Mesendoderm (in vitro differentiated cells): ENCODE measurements at regions not wholly inside any gene's neighbourhood (a gene's known extent, or its start where the extent isn't known, plus 50 kb on each side); places are given as distances from the start of the nearest gene placed in this dataset.

Experiments
- DNase-seq: peaks from one replicate; pipeline ENCODE4 v3.0.0; 2013
- H2AK5ac ChIP-seq: 2 replicates; pipeline ENCODE4 v1.6.1; 2013; ENCODE audit warnings: low read length, inconsistent platforms
- H2BK120ac ChIP-seq: 2 replicates; pipeline ENCODE4 v1.6.1; 2013; ENCODE audit warnings: low read depth, mild to moderate bottlenecking, low read length, moderate library complexity, mixed read lengths
- H2BK15ac ChIP-seq: replicated peaks from 2 replicates; pipeline ENCODE4 v1.6.1; 2013; ENCODE audit warnings: low read depth, mild to moderate bottlenecking, moderate library complexity
- H2BK5ac ChIP-seq: 2 replicates; pipeline ENCODE4 v1.6.1; 2013; ENCODE audit warnings: low read length, inconsistent platforms
- H3K18ac ChIP-seq: 2 replicates; pipeline ENCODE4 v1.6.1; 2013; ENCODE audit warnings: mild to moderate bottlenecking, low read length, mixed read lengths
- H3K23ac ChIP-seq: one replicate; pipeline ENCODE4 v1.6.1; 2013; ENCODE audit warnings: low read length
- H3K27ac ChIP-seq: 2 replicates; pipeline ENCODE4 v1.5.1; 2013; ENCODE audit warnings: low read depth, mild to moderate bottlenecking, inconsistent platforms, low read length, moderate library complexity
- H3K27me3 ChIP-seq: 2 replicates; pipeline ENCODE4 v1.6.1; 2013; ENCODE audit warnings: low read length, control low read depth, mild to moderate bottlenecking, inconsistent platforms; ENCODE audit not compliant: insufficient read depth, poor library complexity
- H3K36me3 ChIP-seq: 2 replicates; pipeline ENCODE4 v1.6.1; 2013; ENCODE audit warnings: low read length, inconsistent platforms; ENCODE audit not compliant: control insufficient read depth, insufficient read depth
- H3K4ac ChIP-seq: one replicate; pipeline ENCODE4 v1.6.1; 2013; ENCODE audit warnings: low read depth, mild to moderate bottlenecking, low read length, moderate library complexity
- H3K4me1 ChIP-seq: 2 replicates; pipeline ENCODE4 v1.6.1; 2013; ENCODE audit warnings: low read depth, low read length, inconsistent platforms; ENCODE audit not compliant: control insufficient read depth
- H3K4me2 ChIP-seq: 2 replicates; pipeline ENCODE4 v1.6.1; 2013; ENCODE audit warnings: low read length
- H3K4me3 ChIP-seq: 2 replicates; pipeline ENCODE4 v1.5.1; 2013; ENCODE audit warnings: mild to moderate bottlenecking, low read length
- H3K56ac ChIP-seq: one replicate; pipeline ENCODE4 v1.6.1; 2013; ENCODE audit warnings: low read length
- H3K79me1 ChIP-seq: 2 replicates; pipeline ENCODE4 v1.6.1; 2013; ENCODE audit warnings: low read length, inconsistent platforms
- H3K79me2 ChIP-seq: 2 replicates; pipeline ENCODE4 v1.6.1; 2013; ENCODE audit warnings: mild to moderate bottlenecking, low read length; ENCODE audit not compliant: control insufficient read depth, insufficient read depth
- H3K9ac ChIP-seq: 2 replicates; pipeline ENCODE4 v1.6.1; 2013; ENCODE audit warnings: low read length, inconsistent platforms
- H4K5ac ChIP-seq: one replicate; pipeline ENCODE4 v1.6.1; 2013; ENCODE audit warnings: low read length
- H4K8ac ChIP-seq: one replicate; pipeline ENCODE4 v1.6.1; 2013; ENCODE audit warnings: low read depth, mild to moderate bottlenecking, control low read depth, low read length, moderate library complexity
- WGBS: extraction: QIAGEN DNeasy Blood & Tissue Kit; methylation state at CpG from one replicate; pipeline ENCODE4 v1.1.7; 2013; ENCODE audit warnings: low lambda C conversion rate, missing lambda C conversion rate; ENCODE audit not compliant: insufficient coverage; ENCODE audit errors: extremely low coverage; 5-methylcytosine and 5-hydroxymethylcytosine counted together

DNA sequence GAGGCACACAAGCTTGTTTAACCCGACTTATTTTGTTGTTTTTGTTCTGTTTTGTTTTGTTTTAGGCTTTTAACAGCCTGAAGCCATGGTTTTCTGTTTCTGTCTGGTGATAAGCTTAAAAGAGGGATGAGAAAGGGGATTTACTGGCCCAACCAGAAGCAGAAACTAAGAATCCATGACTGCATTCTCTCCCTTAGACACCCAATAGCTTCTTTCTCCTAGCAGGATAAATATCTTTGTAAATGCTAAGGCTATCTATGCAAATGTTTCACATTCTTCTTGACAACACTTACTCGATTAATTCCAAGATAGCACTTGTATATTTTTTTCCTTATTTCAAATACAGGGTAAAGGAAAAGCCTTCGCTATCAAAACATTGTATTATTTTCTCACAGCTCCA lies 53.7 kb upstream of the SMAD1 start:
- Histone ChIP-seq H3K36me3 (no peaks in the 10 kb centered on the region), H2BK15ac (no peak overlapping the region), H2BK5ac (no peak overlapping the region), H3K4ac (no peak overlapping the region), H2BK120ac (no peak overlapping the region), H4K5ac (no peak overlapping the region), H3K27ac (no peak overlapping the region), H3K79me2 (no peaks in the 10 kb centered on the region), H3K4me3 (no peak overlapping the region), H3K4me2 (no peak overlapping the region), H3K27me3 (no peaks in the 10 kb centered on the region), H3K23ac (no peak overlapping the region), H3K18ac (no peak overlapping the region), H3K9ac (no peak overlapping the region), H4K8ac (no peak overlapping the region), H3K4me1 (no peaks in the 10 kb centered on the region), H3K79me1 (no peaks in the 10 kb centered on the region), H2AK5ac (no peak overlapping the region), H3K56ac (no peak overlapping the region)
- WGBS = no CpG with 5 or more reads among the region's 3 CpGs
- DNase-seq = peak; percentile 89

DNA sequence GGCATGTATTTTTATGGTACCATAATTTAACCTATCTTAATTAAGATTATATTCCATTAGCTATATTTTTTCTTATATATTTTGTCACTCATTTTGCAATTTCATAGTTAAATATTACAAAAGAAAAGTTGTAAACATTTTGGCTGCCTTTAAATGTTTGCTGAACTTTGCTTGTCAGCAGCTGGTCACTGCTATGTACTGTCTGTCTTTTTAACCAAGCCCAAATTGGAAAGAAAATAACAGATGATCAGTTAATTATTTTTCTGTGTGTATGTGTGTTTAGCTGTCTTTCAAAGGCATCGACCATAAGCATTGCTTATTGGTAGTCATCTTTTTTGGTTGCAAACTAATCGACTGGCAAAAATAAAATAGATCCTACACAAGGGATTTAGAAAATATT lies 54.4 kb upstream of the SMAD1 start:
- WGBS = no CpG with 5 or more reads among the region's 2 CpGs
- no peaks in the 10 kb centered on the region for H3K4me1 ChIP-seq
- H3K36me3 ChIP-seq = no peaks in the 10 kb centered on the region
- no peaks in the 10 kb centered on the region for H3K79me1 ChIP-seq
- no peak overlapping the region for H4K8ac ChIP-seq
- no peak overlapping the region for H3K4ac ChIP-seq
- no peak overlapping the region for H3K4me3 ChIP-seq
- H3K4me2 ChIP-seq = no peak overlapping the region
- no peak overlapping the region for H3K23ac ChIP-seq
- no peak overlapping the region for H2BK120ac ChIP-seq
- no peak overlapping the region for H4K5ac ChIP-seq
- H2BK15ac ChIP-seq = no peak overlapping the region
- no peak overlapping the region for H3K27ac ChIP-seq
- H3K27me3 ChIP-seq = no peaks in the 10 kb centered on the region
- H3K18ac ChIP-seq = no peak overlapping the region
- no peak overlapping the region for H2BK5ac ChIP-seq
- no peak overlapping the region for H3K56ac ChIP-seq
- H3K9ac ChIP-seq = no peak overlapping the region
- no peaks in the 10 kb centered on the region for H3K79me2 ChIP-seq
- H2AK5ac ChIP-seq = no peak overlapping the region
- no peak for DNase-seq

- no peaks in the 10 kb centered on the region for H3K4me1 ChIP-seq
- H3K56ac ChIP-seq = no peak overlapping the region
- no peak overlapping the region for H4K8ac ChIP-seq
- H2BK15ac ChIP-seq = no peak overlapping the region
- H3K4me2 ChIP-seq = no peak overlapping the region
- H2BK120ac ChIP-seq = no peak overlapping the region
- no peaks in the 10 kb centered on the region for H3K36me3 ChIP-seq
- no peaks in the 10 kb centered on the region for H3K27me3 ChIP-seq
- H2AK5ac ChIP-seq = no peak overlapping the region
- no peak overlapping the region for H3K9ac ChIP-seq
- H4K5ac ChIP-seq = no peak overlapping the region
- peak overlapping the region; percentile 52 for H3K4ac ChIP-seq
- H3K4me3 ChIP-seq = no peak overlapping the region
- H2BK5ac ChIP-seq = no peak overlapping the region
- H3K79me1 ChIP-seq = no peaks in the 10 kb centered on the region
- H3K79me2 ChIP-seq = no peaks in the 10 kb centered on the region
- no peak overlapping the region for H3K18ac ChIP-seq
- H3K23ac ChIP-seq = no peak overlapping the region
- H3K27ac ChIP-seq = no peak overlapping the region
- no peak for DNase-seq
- WGBS = no CpG with 5 or more reads among the region's 5 CpGs
These were observed 58.5 kb upstream of the SMAD1 start for GRCh38 chr4:145423017-145423708.

GRCh38 chr4:145420595-145421214 lies 60.9 kb upstream of the SMAD1 start:
- Histone ChIP-seq H3K79me1 (no peaks in the 10 kb centered on the region), H4K8ac (no peak overlapping the region), H3K79me2 (no peaks in the 10 kb centered on the region), H3K4ac (no peak overlapping the region), H3K4me2 (no peak overlapping the region), H2BK5ac (no peak overlapping the region), H2BK120ac (no peak overlapping the region), H2AK5ac (no peak overlapping the region), H4K5ac (no peak overlapping the region), H3K36me3 (no peaks in the 10 kb centered on the region), H3K27ac (no peak overlapping the region), H3K18ac (no peak overlapping the region), H2BK15ac (no peak overlapping the region), H3K27me3 (no peaks in the 10 kb centered on the region), H3K56ac (no peak overlapping the region), H3K23ac (no peak overlapping the region), H3K9ac (no peak overlapping the region), H3K4me3 (no peak overlapping the region), H3K4me1 (no peaks in the 10 kb centered on the region)
- no CpG with 5 or more reads among the region's 2 CpGs for WGBS
- no peak for DNase-seq

- WGBS = no CpG with 5 or more reads among the region's 4 CpGs
- no peak overlapping the region for H3K4me2 ChIP-seq
- no peak overlapping the region for H3K23ac ChIP-seq
- H4K8ac ChIP-seq = no peak overlapping the region
- H3K4ac ChIP-seq = no peak overlapping the region
- H2BK15ac ChIP-seq = no peak overlapping the region
- H3K79me1 ChIP-seq = no peaks in the 10 kb centered on the region
- no peaks in the 10 kb centered on the region for H3K4me1 ChIP-seq
- DNase-seq = no peak
- no peak overlapping the region for H3K27ac ChIP-seq
- no peaks in the 10 kb centered on the region for H3K79me2 ChIP-seq
- H4K5ac ChIP-seq = no peak overlapping the region
- no peak overlapping the region for H2BK120ac ChIP-seq
- no peak overlapping the region for H3K4me3 ChIP-seq
- no peak overlapping the region for H2AK5ac ChIP-seq
- no peaks in the 10 kb centered on the region for H3K27me3 ChIP-seq
- H2BK5ac ChIP-seq = no peak overlapping the region
- no peak overlapping the region for H3K9ac ChIP-seq
- no peak overlapping the region for H3K18ac ChIP-seq
- no peak overlapping the region for H3K56ac ChIP-seq
- no peaks in the 10 kb centered on the region for H3K36me3 ChIP-seq
These were observed 62.9 kb upstream of the SMAD1 start for GRCh38 chr4:145418739-145419138.
